B cell (primary cell): ENCODE measurements at regions not wholly inside any gene's neighbourhood (a gene's known extent, or its start where the extent isn't known, plus 50 kb on each side); places are given as distances from the start of the nearest gene placed in this dataset.

Experiments
- ATAC-seq: fragments of 200-7000 bp; cut with Tn5 transposase; one replicate; pipeline ENCODE4 v1.10.0; 2021; ENCODE audit warnings: low read depth, mild to moderate bottlenecking, moderate number of reproducible peaks, moderate library complexity
- CTCF ChIA-PET: fragments of 350-600 bp; sonication (Branson Sonifier 250); formaldehyde crosslinking; loops from one replicate; lab custom pipeline; 2021; ENCODE audit warnings: antibody characterized with exemption, inconsistent platforms; lab: Charles Lee
- POLR2A ChIA-PET: fragments of 350-600 bp; sonication (Branson Sonifier 250); formaldehyde crosslinking; loops from one replicate; lab custom pipeline; 2021; ENCODE audit warnings: antibody characterized with exemption; lab: Charles Lee
- DNase-seq: peaks from one replicate; pipeline ENCODE4 v3.0.0; 2013
- H2AFZ ChIP-seq: 2 replicates; pipeline ENCODE4 v1.6.1; 2012; ENCODE audit warnings: mild to moderate bottlenecking, low read depth, low read length; ENCODE audit not compliant: insufficient read depth, poor library complexity, severe bottlenecking
- H3K27ac ChIP-seq, 2 donors: 1 replicate in 1 of 2; 2 replicates in 1 of 2; pipeline ENCODE4 v1.5.1; 2012 to 2013; ENCODE audit warnings: low read length in 2 of 2, mild to moderate bottlenecking in 2 of 2, moderate library complexity in 1 of 2
- H3K27me3 ChIP-seq, 4 experiments: fragments of 200-600 bp in 1 of 4; sonication (generic) in 1 of 4; replicated peaks in 1 of 4; 1 replicate in 2 of 4; 2 replicates in 2 of 4; pipeline versions ENCODE4 v1.6.1 to v1.7.0; 2013 to 2016; ENCODE audit warnings: low read length in 3 of 4, mild to moderate bottlenecking in 2 of 4, mixed read lengths in 1 of 4, moderate library complexity in 1 of 4; ENCODE audit not compliant: insufficient read depth in 4 of 4, control insufficient read depth in 3 of 4; ENCODE audit errors: control extremely low read depth in 1 of 4
- H3K36me3 ChIP-seq, 2 experiments: replicated peaks in 1 of 2; 1 replicate in 1 of 2; 2 replicates in 1 of 2; pipeline versions ENCODE4 v1.6.1 to v1.7.1; 2013; ENCODE audit warnings: low read length in 1 of 2; ENCODE audit not compliant: insufficient read depth in 2 of 2, control insufficient read depth in 1 of 2; ENCODE audit errors: control extremely low read depth in 1 of 2, extremely low read depth in 1 of 2
- H3K4me1 ChIP-seq, 2 donors: fragments of 200-600 bp in 1 of 2; sonication (generic) in 1 of 2; 1 replicate in 1 of 2; 2 replicates in 1 of 2; pipeline versions ENCODE4 v1.5.1 to v1.6.1; 2013 to 2017; ENCODE audit warnings: low read length in 2 of 2; ENCODE audit not compliant: control insufficient read depth in 2 of 2, insufficient read depth in 2 of 2
- H3K4me2 ChIP-seq: replicated peaks from 2 replicates; pipeline ENCODE3; 2012; ENCODE audit warnings: mild to moderate bottlenecking, low read depth, low read length; ENCODE audit not compliant: poor library complexity, severe bottlenecking
- H3K4me3 ChIP-seq, 5 experiments: fragments of 200-600 bp in 1 of 5; sonication (generic) in 1 of 5; 1 replicate in 3 of 5; 2 replicates in 2 of 5; pipeline versions ENCODE4 v1.5.1 to v1.7.0; 2011 to 2016; ENCODE audit warnings: low read length in 4 of 5, mild to moderate bottlenecking in 4 of 5, low read depth in 2 of 5, control low read depth in 1 of 5, moderate library complexity in 1 of 5; ENCODE audit not compliant: insufficient read depth in 1 of 5; ENCODE audit errors: control extremely low read depth in 1 of 5, extremely low read depth in 1 of 5
- H3K79me2 ChIP-seq: fragments of 200-600 bp; sonication (generic); one replicate; pipeline ENCODE4 v1.6.0; 2016; ENCODE audit warnings: low read length; ENCODE audit not compliant: control insufficient read depth, insufficient read depth
- H3K9ac ChIP-seq: fragments of 200-600 bp; sonication (generic); 2 replicates; pipeline ENCODE4 v1.6.1; 2017; ENCODE audit warnings: mild to moderate bottlenecking, low read length, moderate library complexity
- H3K9me3 ChIP-seq, 3 donors: one replicate each; pipeline versions ENCODE4 v1.6.1 to v1.7.1; 2013; ENCODE audit warnings: low read length in 2 of 3; ENCODE audit not compliant: control insufficient read depth in 2 of 3, insufficient read depth in 1 of 3; ENCODE audit errors: control extremely low read depth in 1 of 3
- H4K20me1 ChIP-seq: 2 replicates; pipeline ENCODE4 v1.6.0; 2012; ENCODE audit warnings: mild to moderate bottlenecking, low read length; ENCODE audit not compliant: insufficient read depth, control insufficient read depth, poor library complexity, severe bottlenecking
- H3K27ac Mint-ChIP-seq: one replicate; pipeline ENCODE4 v1.8.0; 2021; ENCODE audit warnings: mixed read lengths
- H3K27me3 Mint-ChIP-seq: one replicate; pipeline ENCODE4 v1.8.0; 2021; ENCODE audit warnings: mixed read lengths
- H3K4me1 Mint-ChIP-seq: one replicate; pipeline ENCODE4 v1.8.0; 2021; ENCODE audit warnings: mixed read lengths
- H3K4me3 Mint-ChIP-seq: one replicate; pipeline ENCODE4 v1.8.0; 2021; ENCODE audit warnings: mixed read lengths
- H3K9me3 Mint-ChIP-seq: one replicate; pipeline ENCODE4 v1.8.0; 2022; ENCODE audit warnings: mixed read lengths; ENCODE audit not compliant: insufficient read depth
- CTCF ChIP-seq: fragments of 200-600 bp; IDR thresholded peaks from one replicate; pipeline ENCODE4 v1.8.0; 2022; ENCODE audit warnings: antibody characterized with exemption, mild to moderate bottlenecking
- EZH2 ChIP-seq: IDR thresholded peaks from 2 replicates; pipeline ENCODE4 v1.6.1; 2012; ENCODE audit warnings: borderline replicate concordance, low read depth, mild to moderate bottlenecking, moderate library complexity, low read length; ENCODE audit not compliant: insufficient read depth, poor library complexity, severe bottlenecking
- WGBS: methylation state at CpG from one replicate; pipeline ENCODE4 v1.1.5; 2013; ENCODE audit warnings: missing lambda C conversion rate; ENCODE audit not compliant: insufficient coverage; 5-methylcytosine and 5-hydroxymethylcytosine counted together
- intact Hi-C: fragments of 100-400 bp; cut with micrococcal nuclease; formaldehyde crosslinking; loops from one replicate; pipeline ENCODE4 v1.10.0; 2022

- no peak overlapping the region for H3K4me3 ChIP-seq
- H2AFZ ChIP-seq, result no peak overlapping the region
- POLR2A ChIA-PET, result no interaction called here
- H3K9ac ChIP-seq, result no peak overlapping the region
- H3K9me3 Mint-ChIP-seq, result peaks cover 4% of the 10 kb centered on the region
- H3K27me3 ChIP-seq, result no peaks in the 10 kb centered on the region
- DNase-seq (no peak), ATAC-seq (no peak)
- CTCF ChIA-PET, result no interaction called here
- no peaks in the 10 kb centered on the region for H3K36me3 ChIP-seq
- no peak overlapping the region for H3K27ac ChIP-seq
- WGBS, result 100% methylated on average over 1 of the region's 4 CpGs
- H3K4me1 ChIP-seq, result no peaks in the 10 kb centered on the region
- intact Hi-C loops, result no loop called here
- H3K4me2 ChIP-seq, result no peak overlapping the region
- H3K79me2 ChIP-seq, result no peaks in the 10 kb centered on the region
- H3K9me3 ChIP-seq, result no peaks in the 10 kb centered on the region
- TF ChIP-seq CTCF (no peak), EZH2 (no peak)
- no peaks in the 10 kb centered on the region for H3K27me3 Mint-ChIP-seq
- no peak overlapping the region for H3K4me3 Mint-ChIP-seq
- no peaks in the 10 kb centered on the region for H4K20me1 ChIP-seq
- H3K4me1 Mint-ChIP-seq, result no peaks in the 10 kb centered on the region
- no peak overlapping the region for H3K27ac Mint-ChIP-seq
Observed at GRCh38 chr4:32890398-32890797, 2170.2 kb downstream of the PCDH7 start.

- ATAC-seq (no peak), DNase-seq (no peak)
- intact Hi-C loops, result no loop called here
- no peaks in the 10 kb centered on the region for H3K27me3 ChIP-seq
- Mint-ChIP-seq H3K4me1 (no peaks in the 10 kb centered on the region), H3K27ac (no peak overlapping the region), H3K27me3 (no peaks in the 10 kb centered on the region), H3K4me3 (no peak overlapping the region), H3K9me3 (peaks cover 5% of the 10 kb centered on the region)
- no peak overlapping the region for H2AFZ ChIP-seq
- peaks cover 0 to 15% (median 0%) of the 10 kb centered on the region in 3 donors for H3K9me3 ChIP-seq
- no peak overlapping the region for H3K27ac ChIP-seq
- ChIA-PET CTCF (no interaction called here), POLR2A (no interaction called here)
- no CpG with 5 or more reads among the region's 3 CpGs for WGBS
- H3K4me1 ChIP-seq, result no peaks in the 10 kb centered on the region
- no peak overlapping the region for H3K4me2 ChIP-seq
- H3K4me3 ChIP-seq, result no peak overlapping the region
- no peaks in the 10 kb centered on the region for H4K20me1 ChIP-seq
- no peak for TF ChIP-seq CTCF
- no peak for TF ChIP-seq EZH2
- no peaks in the 10 kb centered on the region for H3K79me2 ChIP-seq
- H3K36me3 ChIP-seq, result no peaks in the 10 kb centered on the region
- H3K9ac ChIP-seq, result no peak overlapping the region
Observed at GRCh38 chr4:32909053-32909452, 2188.9 kb downstream of the PCDH7 start.
